K562 (cell line): ENCODE measurements at regions not wholly inside any gene's neighbourhood (a gene's known extent, or its start where the extent isn't known, plus 50 kb on each side); places are given as distances from the start of the nearest gene placed in this dataset.

Experiments used
- CHCHD3 ChIP-seq: fragments of 250-450 bp; sonication (Bioruptor Pico); IDR thresholded peaks from 2 replicates; pipeline ENCODE4 v2.1.2; 2022; ENCODE audit warnings: mild to moderate bottlenecking
- CUX1 ChIP-seq: fragments of 200-800 bp; sonication (Bioruptor generic); IDR thresholded peaks from 2 replicates; pipeline ENCODE4 v1.6.1; 2016; ENCODE audit warnings: missing genetic modification characterization, missing compliant biosample characterization
- FOS ChIP-seq: IDR thresholded peaks from 3 replicates; pipeline ENCODE4 v1.6.1; 2011; ENCODE audit not compliant: insufficient read length; ENCODE audit errors: extremely low read depth
- HNRNPL ChIP-seq: fragments of 200-400 bp; formaldehyde crosslinking; IDR thresholded peaks from 2 replicates; pipeline ENCODE4 v1.6.1; 2017; ENCODE audit warnings: low read depth, mild to moderate bottlenecking, low read length
- MAZ ChIP-seq, 2 experiments: fragments of 450-650 bp in 1 of 2; sonication (generic) in 1 of 2; formaldehyde crosslinking; IDR thresholded peaks in 1 of 2; conservative IDR thresholded peaks in 1 of 2; 2 replicates each; pipeline versions ENCODE4 v1.4.0 to v1.5.0; 2020; ENCODE audit warnings: mild to moderate bottlenecking in 1 of 2, missing genetic modification reagents in 1 of 2
- MXD1 ChIP-seq: fragments of 250-450 bp; sonication (Bioruptor Pico); IDR thresholded peaks from 2 replicates; pipeline ENCODE4 v1.8.0; 2021; ENCODE audit warnings: borderline replicate concordance, mild to moderate bottlenecking, moderate library complexity; ENCODE audit not compliant: poor library complexity, severe bottlenecking
- NFYB ChIP-seq: IDR thresholded peaks from 2 replicates; pipeline ENCODE4 v1.6.1; 2011; ENCODE audit warnings: mild to moderate bottlenecking, moderate library complexity; ENCODE audit not compliant: insufficient read length; ENCODE audit errors: extremely low read depth
- POLR2A ChIP-seq: fragments of 450-650 bp; conservative IDR thresholded peaks from 2 replicates; pipeline ENCODE4 v1.6.1; 2016
- SIN3A ChIP-seq, 2 experiments: fragments of 150-350 bp in 1 of 2; IDR thresholded peaks; 2 replicates each; pipeline ENCODE4 v1.6.1; 2011 to 2016; ENCODE audit warnings: borderline replicate concordance in 2 of 2, low read depth in 2 of 2, low read length in 2 of 2, mild to moderate bottlenecking in 2 of 2, moderate library complexity in 2 of 2; ENCODE audit not compliant: control insufficient read depth in 1 of 2
- TAF1 ChIP-seq: IDR thresholded peaks from 2 replicates; pipeline ENCODE4 v1.6.1; 2011; ENCODE audit warnings: mild to moderate bottlenecking, low read length, moderate library complexity; ENCODE audit not compliant: insufficient read depth, control insufficient read depth, severe bottlenecking; ENCODE audit errors: extremely low read depth
- TCF7L2 ChIP-seq: fragments of 150-350 bp; IDR thresholded peaks from 2 replicates; pipeline ENCODE4 v1.6.1; 2016; ENCODE audit warnings: low read depth, mild to moderate bottlenecking, low read length, moderate library complexity
- TEAD1 ChIP-seq, 2 experiments: fragments of 450-650 bp in 1 of 2; sonication (generic) in 1 of 2; formaldehyde crosslinking; IDR thresholded peaks; 2 replicates each; pipeline versions ENCODE4 v1.4.0 to v1.8.0; 2020 to 2022; ENCODE audit warnings: mild to moderate bottlenecking in 2 of 2, missing genetic modification reagents in 1 of 2
- ZBTB49 ChIP-seq: sonication (generic); formaldehyde crosslinking; IDR thresholded peaks from 2 replicates; pipeline ENCODE4 v1.8.0; 2022; ENCODE audit warnings: missing genetic modification reagents, mild to moderate bottlenecking, borderline replicate concordance
- TF ChIP-seq, protein P1 (sequence below), 2 experiments: fragments of 450-650 bp in 1 of 2; sonication (generic) in 1 of 2; formaldehyde crosslinking; conservative IDR thresholded peaks; 2 replicates each; pipeline versions ENCODE4 v1.4.0 to v1.8.1; 2020 to 2022; ENCODE audit warnings: mild to moderate bottlenecking in 1 of 2, missing genetic modification reagents in 1 of 2

DNA sequence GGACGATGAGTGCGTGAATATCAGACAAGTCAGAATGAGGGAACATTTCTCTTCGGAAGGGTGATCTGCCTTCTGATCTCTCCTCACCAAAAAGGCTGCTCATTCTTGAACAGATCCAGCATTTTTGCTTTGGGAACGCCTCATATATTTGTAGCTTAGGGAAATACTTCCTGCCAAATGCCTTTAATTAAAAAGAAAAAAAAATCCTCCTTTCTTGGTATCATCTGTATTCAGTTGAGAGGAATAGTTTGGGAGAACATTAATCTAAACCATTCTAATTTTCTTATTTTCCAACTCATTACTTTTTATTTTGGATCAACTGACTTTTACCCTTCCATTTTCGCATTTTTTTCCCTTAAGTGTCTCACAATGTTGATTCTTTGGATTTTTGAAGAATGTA is 163.4 kb downstream of the SNX18 start:
- TF ChIP-seq POLR2A: no peak
- no peak for TF ChIP-seq SIN3A (IDR thresholded peaks at IDR 0.05; ENCODE audit: borderline replicate concordance in 2 of 2, control insufficient read depth in 1 of 2, low read depth in 2 of 2, low read length in 2 of 2)
- TF ChIP-seq CUX1 (CRISPR knock-in tag): no peak
- no peak for TF ChIP-seq TCF7L2
- TF ChIP-seq HNRNPL: no peak
- TF ChIP-seq ZBTB49 (CRISPR knock-in tag): no peak
- TF ChIP-seq MAZ (CRISPR knock-in tag; conservative IDR thresholded peaks at IDR 0.05 in 1 of 2, IDR thresholded peaks at IDR 0.05 in 1 of 2): no peak
- TF ChIP-seq TAF1: no peak
- TF ChIP-seq, protein P1, sequence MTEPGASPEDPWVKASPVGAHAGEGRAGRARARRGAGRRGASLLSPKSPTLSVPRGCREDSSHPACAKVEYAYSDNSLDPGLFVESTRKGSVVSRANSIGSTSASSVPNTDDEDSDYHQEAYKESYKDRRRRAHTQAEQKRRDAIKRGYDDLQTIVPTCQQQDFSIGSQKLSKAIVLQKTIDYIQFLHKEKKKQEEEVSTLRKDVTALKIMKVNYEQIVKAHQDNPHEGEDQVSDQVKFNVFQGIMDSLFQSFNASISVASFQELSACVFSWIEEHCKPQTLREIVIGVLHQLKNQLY (CRISPR knock-in tag; conservative IDR thresholded peaks at IDR 0.05): no peak
- no peak for TF ChIP-seq MXD1 (CRISPR knock-in tag)
- TF ChIP-seq CHCHD3 (CRISPR knock-in tag): no peak
- TF ChIP-seq NFYB: no peak
- no peak for TF ChIP-seq TEAD1 (CRISPR knock-in tag; IDR thresholded peaks at IDR 0.05)
- no peak for TF ChIP-seq FOS
